ENCODE measurements at regions not wholly inside any gene's neighbourhood (a gene's known extent, or its start where the extent isn't known, plus 50 kb on each side); places are given as distances from the start of the nearest gene placed in this dataset.

DNA sequence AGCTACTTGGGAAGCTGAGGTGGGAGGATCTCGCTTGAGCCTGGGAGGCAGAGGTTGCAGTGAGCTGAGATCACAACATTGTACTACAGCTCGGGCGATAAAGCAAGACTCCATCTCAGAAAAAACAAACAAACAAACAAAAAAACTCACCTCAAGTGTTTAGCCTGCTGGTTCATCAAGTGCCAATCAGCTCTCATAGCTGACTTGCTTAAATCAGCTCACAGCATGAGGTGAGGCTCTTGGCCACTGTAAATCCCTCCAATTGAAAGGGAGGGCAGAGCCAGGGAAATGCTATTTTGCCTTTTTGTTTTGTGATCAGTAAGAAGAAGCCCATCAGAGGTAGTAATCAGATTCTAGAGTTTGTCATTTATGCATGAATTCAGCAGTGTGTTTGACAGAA is 112.3 kb downstream of the RAB11FIP2 start:
- TF ChIP-seq, protein P1, sequence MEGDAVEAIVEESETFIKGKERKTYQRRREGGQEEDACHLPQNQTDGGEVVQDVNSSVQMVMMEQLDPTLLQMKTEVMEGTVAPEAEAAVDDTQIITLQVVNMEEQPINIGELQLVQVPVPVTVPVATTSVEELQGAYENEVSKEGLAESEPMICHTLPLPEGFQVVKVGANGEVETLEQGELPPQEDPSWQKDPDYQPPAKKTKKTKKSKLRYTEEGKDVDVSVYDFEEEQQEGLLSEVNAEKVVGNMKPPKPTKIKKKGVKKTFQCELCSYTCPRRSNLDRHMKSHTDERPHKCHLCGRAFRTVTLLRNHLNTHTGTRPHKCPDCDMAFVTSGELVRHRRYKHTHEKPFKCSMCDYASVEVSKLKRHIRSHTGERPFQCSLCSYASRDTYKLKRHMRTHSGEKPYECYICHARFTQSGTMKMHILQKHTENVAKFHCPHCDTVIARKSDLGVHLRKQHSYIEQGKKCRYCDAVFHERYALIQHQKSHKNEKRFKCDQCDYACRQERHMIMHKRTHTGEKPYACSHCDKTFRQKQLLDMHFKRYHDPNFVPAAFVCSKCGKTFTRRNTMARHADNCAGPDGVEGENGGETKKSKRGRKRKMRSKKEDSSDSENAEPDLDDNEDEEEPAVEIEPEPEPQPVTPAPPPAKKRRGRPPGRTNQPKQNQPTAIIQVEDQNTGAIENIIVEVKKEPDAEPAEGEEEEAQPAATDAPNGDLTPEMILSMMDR (IDR thresholded peaks at IDR 0.05; ENCODE audit: insufficient read depth, missing control alignments): no peak
- FAIRE-seq (no peak), DNase-seq (ENCODE audit: insufficient read length, low spot score) (no peak)

DNA sequence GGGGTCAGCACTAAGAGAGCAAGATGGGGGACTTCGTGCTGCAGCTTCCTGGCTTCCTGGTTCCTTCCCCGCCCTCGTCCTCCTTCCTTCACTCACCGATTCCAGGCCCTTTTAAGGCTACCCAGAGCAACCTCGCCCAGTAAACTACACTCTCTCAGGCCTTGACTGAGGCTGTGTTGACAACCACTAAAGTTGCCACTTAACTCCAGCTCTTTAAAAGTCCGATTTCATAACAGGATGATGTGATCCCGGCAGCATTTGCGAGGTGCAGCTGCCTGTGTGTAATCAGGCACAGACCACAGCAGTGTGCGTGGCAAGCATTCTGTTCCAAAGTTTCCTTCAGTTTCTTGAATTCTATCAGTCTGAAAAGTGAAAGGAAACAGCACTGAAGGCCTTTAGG is 110.6 kb downstream of the RAB11FIP2 start:
- TF ChIP-seq, protein P1 (IDR thresholded peaks at IDR 0.05; ENCODE audit: insufficient read depth, missing control alignments): no peak
- DNase-seq (ENCODE audit: insufficient read length, low spot score) (no peak), FAIRE-seq (no peak)

DNA sequence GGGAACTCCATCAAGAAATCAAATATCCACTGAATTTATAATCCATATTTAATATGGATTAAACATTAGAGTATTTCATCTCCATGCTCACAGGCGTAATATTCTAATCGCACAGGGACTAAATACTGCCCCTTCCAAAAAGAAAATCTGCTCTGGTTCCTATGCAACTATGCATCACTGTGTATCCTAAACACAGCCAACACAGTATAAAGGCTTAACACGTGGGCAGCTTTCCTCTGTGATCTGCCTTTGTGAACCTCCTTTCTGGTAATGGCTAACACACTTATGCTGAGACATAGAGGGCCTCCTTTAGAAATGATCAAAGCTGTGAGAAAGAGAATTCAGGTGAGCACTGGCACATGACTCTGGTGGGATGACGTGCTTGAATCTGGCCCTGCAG is 110.2 kb downstream of the RAB11FIP2 start:
- no peak for FAIRE-seq
- TF ChIP-seq, protein P1 (IDR thresholded peaks at IDR 0.05; ENCODE audit: insufficient read depth, missing control alignments): no peak
- no peak for DNase-seq (ENCODE audit: insufficient read length, low spot score)

- no peak for FAIRE-seq
- no peak for DNase-seq (ENCODE audit: insufficient read length, low spot score)
- TF ChIP-seq, protein P1 (IDR thresholded peaks at IDR 0.05; ENCODE audit: insufficient read depth, missing control alignments): no peak
Measured at GRCh38 chr10:117936976-117937375, 109.8 kb downstream of the RAB11FIP2 start.

GRCh38 chr10:117938104-117938503 is 108.6 kb downstream of the RAB11FIP2 start:
- FAIRE-seq: no peak
- TF ChIP-seq, protein P1 (IDR thresholded peaks at IDR 0.05; ENCODE audit: insufficient read depth, missing control alignments): no peak
- no peak for DNase-seq (ENCODE audit: insufficient read length, low spot score)

GRCh38 chr10:117942226-117942625 is 104.5 kb downstream of the RAB11FIP2 start:
- TF ChIP-seq, protein P1 (IDR thresholded peaks at IDR 0.05; ENCODE audit: insufficient read depth, missing control alignments): no peak
- no peak for DNase-seq (ENCODE audit: insufficient read length, low spot score)
- no peak for FAIRE-seq

- FAIRE-seq: no peak
- no peak for DNase-seq (ENCODE audit: insufficient read length, low spot score)
- TF ChIP-seq, protein P1 (IDR thresholded peaks at IDR 0.05; ENCODE audit: insufficient read depth, missing control alignments): no peak
Measured at GRCh38 chr10:117944676-117945447, 101.9 kb downstream of the RAB11FIP2 start.
